Esophagus muscularis mucosa (tissue), 4 donors: ENCODE measurements at regions not wholly inside any gene's neighbourhood (a gene's known extent, or its start where the extent isn't known, plus 50 kb on each side); places are given as distances from the start of the nearest gene placed in this dataset.

ENCODE experiments used
- DNase-seq: peaks from one replicate; pipeline ENCODE4 v3.0.0-alpha.2; 2017; ENCODE audit errors: extremely low spot score
- H3K27ac ChIP-seq, 4 donors: fragments of 200-600 bp; sonication (generic); replicated peaks in 1 of 4; 1 replicate in 3 of 4; 2 replicates in 1 of 4; pipeline ENCODE4 v1.5.1; 2016 to 2019; ENCODE audit warnings: mild to moderate bottlenecking in 1 of 4
- H3K27me3 ChIP-seq, 4 donors: fragments of 200-600 bp; sonication (generic); one replicate each; pipeline versions ENCODE4 v1.5.1 to v1.6.0; 2016 to 2019
- H3K36me3 ChIP-seq, 4 donors: fragments of 200-600 bp; sonication (generic); one replicate each; pipeline ENCODE4 v1.5.1; 2016 to 2019
- H3K4me1 ChIP-seq, 4 donors: fragments of 200-600 bp; sonication (generic); one replicate each; pipeline ENCODE4 v1.5.1; 2016 to 2019
- H3K4me3 ChIP-seq, 4 donors: fragments of 200-600 bp; sonication (generic); 1 replicate in 2 of 4; 2 replicates in 2 of 4; pipeline ENCODE4 v1.5.1; 2016 to 2019; ENCODE audit warnings: mild to moderate bottlenecking in 4 of 4, moderate library complexity in 1 of 4
- H3K9me3 ChIP-seq, 4 donors: fragments of 200-600 bp; sonication (generic); 1 replicate in 3 of 4; 2 replicates in 1 of 4; pipeline ENCODE4 v1.5.1; 2016 to 2019
- CTCF ChIP-seq, 3 experiments: fragments of 200-600 bp in 2 of 3; fragments of 450-650 bp in 1 of 3; sonication (generic) in 2 of 3; IDR thresholded peaks; one replicate each; pipeline ENCODE4 v1.5.1; 2017 to 2019; ENCODE audit warnings: antibody characterized with exemption in 3 of 3, mild to moderate bottlenecking in 2 of 3, moderate library complexity in 1 of 3
- EP300 ChIP-seq: sonication (generic); formaldehyde crosslinking; IDR thresholded peaks from one replicate; pipeline ENCODE4 v1.6.1; 2017; ENCODE audit warnings: antibody characterized with exemption
- POLR2A ChIP-seq: fragments of 450-650 bp; IDR thresholded peaks from one replicate; pipeline ENCODE4 v1.6.1; 2017; ENCODE audit warnings: antibody characterized with exemption, moderate library complexity, mild to moderate bottlenecking, low read depth
- POLR2AphosphoS5 ChIP-seq, 2 donors: sonication (generic); formaldehyde crosslinking; IDR thresholded peaks; one replicate each; pipeline ENCODE4 v1.6.1; 2017; ENCODE audit warnings: antibody characterized with exemption in 2 of 2
- WGBS: methylation state at CpG from one replicate; pipeline ENCODE4 v1.1.5; 2018; 5-methylcytosine and 5-hydroxymethylcytosine counted together
- intact Hi-C: fragments of 100-400 bp; cut with DNase I; formaldehyde crosslinking; loops from one replicate; pipeline ENCODE4 v1.15.1; 2023

DNA sequence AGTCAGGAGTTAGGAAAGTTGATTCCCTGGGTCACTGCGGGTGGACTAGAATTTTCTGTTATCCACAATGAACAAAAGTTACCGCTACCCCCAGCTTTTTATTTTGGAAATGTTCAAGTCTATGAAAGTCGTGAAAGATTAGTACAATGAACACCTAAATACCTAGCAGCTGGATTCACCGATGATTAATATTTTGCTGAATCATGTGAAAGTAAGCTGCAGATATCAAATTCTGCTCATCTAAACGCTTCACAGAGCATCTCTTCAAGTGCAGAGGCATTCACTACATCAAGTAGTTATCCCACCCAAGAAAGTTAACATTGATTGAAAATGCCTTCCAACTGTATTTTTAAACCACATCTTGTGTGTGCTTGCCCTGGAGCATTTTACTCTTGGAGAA, 729.0 kb upstream of the NR2F2 start:
- intact Hi-C loops, result no loop called here

GRCh38 chr15:95603802-95604201, 726.7 kb upstream of the NR2F2 start:
- whole genome bisulfite sequencing, result 69% methylated on average over 8 of the region's 8 CpGs
- Histone ChIP-seq H3K4me1 (peaks cover 0 to 23% (median 20%) of the 10 kb centered on the region in 4 donors), H3K27ac (peak overlapping the region in 1 of 4 donors; percentile 37), H3K4me3 (no peak overlapping the region), H3K27me3 (no peaks in the 10 kb centered on the region), H3K36me3 (no peaks in the 10 kb centered on the region), H3K9me3 (no peaks in the 10 kb centered on the region)
- no peak for DNase-seq
- intact Hi-C loops, result no loop called here
- TF ChIP-seq CTCF (IDR thresholded peaks at IDR 0.05) (no peak), EP300 (no peak), POLR2AphosphoS5 (IDR thresholded peaks at IDR 0.05) (no peak), POLR2A (no peak)

More for the DNA sequence above, 729.0 kb upstream of the NR2F2 start:
- Histone ChIP-seq H3K9me3 (no peaks in the 10 kb centered on the region), H3K36me3 (no peaks in the 10 kb centered on the region), H3K4me3 (no peak overlapping the region), H3K27ac (no peak overlapping the region), H3K27me3 (no peaks in the 10 kb centered on the region), H3K4me1 (peaks cover 0 to 37% (median 31%) of the 10 kb centered on the region in 4 donors)
- TF ChIP-seq CTCF (IDR thresholded peaks at IDR 0.05) (no peak), EP300 (no peak), POLR2AphosphoS5 (IDR thresholded peaks at IDR 0.05) (no peak), POLR2A (no peak)
- no peak for DNase-seq
- WGBS, result 95% methylated on average over 5 of the region's 5 CpGs

DNA sequence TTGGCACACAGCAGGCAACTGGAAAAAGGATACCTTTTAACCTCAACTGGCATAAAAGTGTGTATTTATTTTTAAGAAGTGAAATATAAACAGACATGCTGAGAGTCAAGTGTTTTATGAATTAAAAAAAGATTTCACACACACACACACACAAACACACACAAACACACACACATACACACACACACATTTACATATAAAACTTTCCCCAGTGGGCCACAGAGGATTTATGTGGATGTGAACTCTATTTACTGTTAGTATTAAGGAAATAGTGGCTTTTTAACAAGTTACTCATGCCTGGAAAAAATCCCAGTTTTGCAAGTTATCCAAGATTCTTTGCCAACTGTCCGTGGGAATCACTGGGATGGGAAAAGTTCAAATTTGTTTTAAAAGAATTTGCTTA, 725.9 kb upstream of the NR2F2 start:
- intact Hi-C loops, result no loop called here
- H3K27ac ChIP-seq, result no peak overlapping the region
- TF ChIP-seq EP300, result no peak
- no peak for TF ChIP-seq POLR2A
- TF ChIP-seq CTCF (IDR thresholded peaks at IDR 0.05), result no peak
- no peak for TF ChIP-seq POLR2AphosphoS5 (IDR thresholded peaks at IDR 0.05)

DNA sequence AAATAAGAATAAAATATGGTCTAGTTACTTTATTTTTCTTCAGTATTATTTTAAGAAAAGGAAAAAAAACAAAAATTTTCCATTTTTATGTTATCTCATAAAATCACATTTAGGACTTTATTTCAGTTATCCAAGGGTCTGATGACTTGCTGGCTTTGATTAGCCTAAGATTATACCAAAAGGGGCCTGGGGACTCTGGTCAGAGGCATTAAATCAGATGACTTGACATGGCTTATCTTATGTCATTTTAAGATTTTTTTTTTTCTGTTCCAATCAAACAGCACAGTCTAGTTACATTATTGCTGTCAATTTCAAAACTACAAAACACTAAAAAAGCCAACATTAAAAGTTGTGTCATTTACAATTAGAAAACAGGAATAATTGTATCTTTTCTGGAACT, 725.4 kb upstream of the NR2F2 start:
- no peaks in the 10 kb centered on the region for H3K36me3 ChIP-seq
- TF ChIP-seq EP300, result no peak
- no peak for TF ChIP-seq POLR2AphosphoS5 (IDR thresholded peaks at IDR 0.05)
- TF ChIP-seq CTCF (IDR thresholded peaks at IDR 0.05), result no peak
- no peak for TF ChIP-seq POLR2A
- intact Hi-C loops, result no loop called here
- H3K4me3 ChIP-seq, result no peak overlapping the region
- DNase-seq, result no peak
- H3K27me3 ChIP-seq, result no peaks in the 10 kb centered on the region
- H3K4me1 ChIP-seq, result peaks cover 0 to 21% (median 18%) of the 10 kb centered on the region in 4 donors
- H3K27ac ChIP-seq, result peak overlapping the region in 1 of 4 donors; percentile 15
- H3K9me3 ChIP-seq, result no peaks in the 10 kb centered on the region

More for the DNA sequence above, 725.9 kb upstream of the NR2F2 start:
- 7% methylated on average over 1 of the region's 1 CpG for WGBS
- Histone ChIP-seq H3K4me1 (peaks cover 0 to 21% (median 18%) of the 10 kb centered on the region in 4 donors), H3K4me3 (no peak overlapping the region), H3K9me3 (no peaks in the 10 kb centered on the region), H3K36me3 (no peaks in the 10 kb centered on the region), H3K27me3 (no peaks in the 10 kb centered on the region)
- no peak for DNase-seq

DNA sequence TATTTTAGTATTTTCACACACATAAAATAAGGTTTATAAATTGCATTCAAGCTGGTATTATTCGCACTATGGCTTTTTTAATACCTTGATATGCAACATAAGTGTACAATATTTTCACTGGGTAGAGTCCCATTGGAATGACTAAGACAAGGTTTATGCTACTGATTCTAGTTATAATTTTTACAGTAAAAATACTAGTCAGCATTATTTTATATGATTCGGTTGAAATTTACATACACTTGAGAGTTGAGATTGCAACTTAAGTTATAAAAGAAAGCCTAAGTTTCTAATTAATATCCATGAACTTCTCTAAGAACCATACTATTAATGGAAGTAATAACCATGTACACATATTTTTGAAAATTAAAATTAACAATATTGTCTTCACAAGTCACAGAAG, 723.9 kb upstream of the NR2F2 start:
- H3K4me1 ChIP-seq, result peaks cover 0 to 21% (median 18%) of the 10 kb centered on the region in 4 donors
- DNase-seq, result no peak
- WGBS, result 93% methylated on average over 2 of the region's 2 CpGs
- no peak overlapping the region for H3K4me3 ChIP-seq
- no peaks in the 10 kb centered on the region for H3K27me3 ChIP-seq
- no peaks in the 10 kb centered on the region for H3K9me3 ChIP-seq
- intact Hi-C loops, result no loop called here
- TF ChIP-seq POLR2A (no peak), CTCF (IDR thresholded peaks at IDR 0.05) (no peak), EP300 (no peak), POLR2AphosphoS5 (IDR thresholded peaks at IDR 0.05) (no peak)
- H3K36me3 ChIP-seq, result no peaks in the 10 kb centered on the region
- no peak overlapping the region for H3K27ac ChIP-seq
